Limb (tissue), 2 donors: ENCODE measurements at regions not wholly inside any gene's neighbourhood (a gene's known extent, or its start where the extent isn't known, plus 50 kb on each side); places are given as distances from the start of the nearest gene placed in this dataset.

Source experiments
- DNase-seq, 2 donors: peaks; one replicate each; pipeline ENCODE4 v3.0.0-alpha.2; 2016; ENCODE audit errors: extremely low spot score in 2 of 2

DNA sequence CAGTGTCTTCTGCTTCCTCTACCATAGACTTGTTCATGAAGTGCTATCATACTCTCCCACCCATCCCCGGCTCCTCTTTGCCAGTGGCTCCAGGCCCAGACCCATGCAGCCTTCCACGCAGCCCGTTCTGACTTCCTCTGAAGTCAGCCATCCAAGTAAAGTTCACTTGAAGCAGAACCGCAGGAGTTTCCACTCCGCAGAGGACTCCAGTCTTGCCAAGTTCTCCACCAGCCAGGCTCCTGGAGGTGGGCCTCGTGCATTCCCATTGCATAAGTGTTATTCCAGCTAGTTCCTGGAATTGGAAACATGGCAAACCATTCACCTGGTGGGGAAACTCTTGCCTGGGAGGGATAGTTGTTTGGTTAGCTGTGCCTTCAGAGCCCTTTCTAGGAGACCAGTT is 185.1 kb downstream of the PLPP3 start:
- peak in 1 of 2 donors; percentile 49 for DNase-seq

DNA sequence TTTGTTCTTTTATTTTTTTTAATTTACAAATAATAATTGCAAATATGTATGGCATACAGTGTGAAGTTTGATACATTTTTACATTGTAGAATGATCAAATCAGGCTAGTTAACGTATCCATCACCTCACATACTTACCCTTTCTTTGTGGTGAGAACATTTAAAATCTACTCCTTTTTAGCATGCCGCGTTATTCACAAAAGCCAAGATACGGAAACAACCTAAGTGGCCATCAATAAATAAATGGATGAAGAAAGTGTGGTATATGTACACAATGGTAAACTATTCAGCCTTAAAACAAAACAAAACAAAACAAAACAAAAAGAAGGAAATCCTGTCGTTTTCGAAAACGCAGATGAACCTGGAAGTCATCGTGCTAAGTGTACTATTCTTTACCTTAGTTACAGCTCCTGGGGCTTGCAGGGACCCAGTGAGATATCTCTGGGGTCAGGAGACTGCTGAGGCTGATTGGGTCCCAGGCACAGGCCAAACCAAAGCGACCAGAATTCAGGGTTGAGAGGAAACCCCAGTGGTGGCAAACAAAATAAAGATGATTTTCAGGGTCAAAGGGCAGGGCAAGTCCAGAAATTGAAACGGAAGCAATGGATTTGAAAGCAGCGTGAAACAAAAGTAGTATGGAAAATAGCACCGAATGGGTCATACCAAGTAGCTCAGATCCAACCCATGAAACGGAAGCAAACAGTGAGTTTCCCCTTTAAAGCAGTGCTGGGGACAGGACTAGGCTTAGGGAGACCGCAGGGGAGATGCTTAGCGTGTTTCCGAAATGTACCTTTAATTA is 188.2 kb downstream of the PLPP3 start:
- no peak for DNase-seq

DNA sequence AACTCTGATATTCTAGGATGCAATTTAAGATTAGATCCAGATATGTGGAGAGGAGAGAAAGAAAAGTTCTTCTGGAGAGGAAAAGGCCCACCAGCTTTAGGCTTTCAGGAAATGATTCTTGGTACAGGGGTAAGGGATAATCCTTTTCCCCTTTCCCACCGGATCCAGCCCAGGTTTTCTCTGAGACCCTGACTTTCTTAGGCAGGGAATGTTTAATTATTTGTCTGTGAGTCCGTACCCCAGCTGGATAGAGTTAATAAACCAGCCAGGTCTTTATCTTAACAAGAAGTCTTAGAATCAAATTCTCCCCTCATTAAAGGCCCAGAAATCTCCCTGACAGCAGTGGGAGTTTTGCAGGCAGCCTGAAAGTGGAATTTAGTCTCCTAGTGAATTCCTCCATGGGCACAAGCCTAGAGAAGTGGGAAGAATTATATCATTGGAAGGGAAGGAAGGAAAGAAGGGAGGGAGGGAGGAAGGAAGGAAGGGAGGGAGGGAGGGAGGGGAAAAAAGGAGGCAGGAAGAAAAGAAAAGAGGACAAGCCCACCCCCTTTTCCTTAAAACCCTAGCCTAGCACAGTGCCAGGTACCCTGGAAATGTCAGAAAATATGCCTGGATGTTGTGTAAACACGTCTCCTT is 189.0 kb downstream of the PLPP3 start:
- DNase-seq = no peak

DNA sequence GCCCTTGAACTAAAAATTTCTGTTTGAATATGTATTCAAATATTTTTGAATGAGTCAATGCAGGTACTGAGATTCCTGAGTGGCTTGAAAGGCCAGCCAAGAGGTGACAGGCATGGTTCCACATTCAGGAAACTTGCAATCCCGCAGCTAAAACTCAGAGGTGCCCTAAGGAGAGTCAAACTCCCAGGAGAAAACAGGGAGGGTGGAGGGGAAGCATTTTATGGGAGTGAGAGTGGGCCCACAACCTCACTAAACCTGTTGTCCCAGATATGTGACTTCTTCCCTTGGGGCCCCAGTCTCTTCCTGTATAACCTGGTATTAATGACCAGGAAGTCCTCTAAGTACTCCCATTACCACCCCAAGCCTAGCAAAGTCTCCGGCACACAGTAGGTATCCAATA is 189.6 kb downstream of the PLPP3 start:
- no peak for DNase-seq

DNA sequence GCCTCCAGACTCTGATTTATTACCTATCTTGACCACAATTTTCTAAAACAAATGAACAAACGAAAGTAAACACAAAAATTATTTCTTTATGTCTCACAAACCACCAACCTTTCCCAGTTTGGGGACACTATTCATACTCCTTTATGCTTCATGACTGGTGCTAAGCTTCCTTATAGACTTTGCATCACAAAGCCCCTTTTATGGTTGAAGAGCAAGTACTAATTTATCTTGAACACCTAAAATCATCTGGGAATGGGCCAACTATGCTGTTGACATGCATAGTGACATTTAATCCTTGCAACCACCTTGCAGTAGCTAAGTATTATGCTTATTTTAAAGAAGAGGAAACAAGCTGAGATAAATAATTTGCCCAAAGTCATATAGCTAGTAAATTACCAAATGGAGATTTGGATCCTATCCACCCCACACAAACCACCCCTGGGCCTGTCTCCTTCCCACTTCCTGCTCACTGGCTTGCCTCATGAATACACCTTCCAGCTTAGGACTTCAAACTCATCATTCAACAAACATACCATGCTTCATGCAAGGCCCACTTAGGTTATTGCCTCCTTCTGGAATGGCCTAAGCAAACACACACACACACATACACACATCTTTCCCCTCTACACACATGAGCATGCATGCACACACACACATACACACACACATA is 192.2 kb downstream of the PLPP3 start:
- no peak for DNase-seq

DNA sequence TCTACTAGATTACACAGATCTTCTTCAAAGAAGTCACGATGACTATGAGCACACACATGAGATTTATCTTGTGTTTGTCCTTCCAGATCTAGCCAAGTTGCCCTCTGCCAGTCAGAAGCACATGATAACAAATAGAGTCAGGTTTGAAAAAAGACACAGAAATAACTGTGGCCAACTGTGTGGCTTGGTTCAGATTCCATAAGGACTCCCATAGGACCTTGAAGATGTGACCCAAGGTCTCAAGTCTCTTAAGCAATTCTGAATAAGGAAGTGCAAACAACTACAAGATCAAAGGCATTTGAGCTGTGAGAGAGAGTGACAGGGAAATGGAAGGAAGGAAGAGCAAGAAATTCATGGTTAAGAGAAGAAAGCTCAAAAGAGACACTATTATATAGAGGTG is 194.0 kb downstream of the PLPP3 start:
- no peak for DNase-seq

DNA sequence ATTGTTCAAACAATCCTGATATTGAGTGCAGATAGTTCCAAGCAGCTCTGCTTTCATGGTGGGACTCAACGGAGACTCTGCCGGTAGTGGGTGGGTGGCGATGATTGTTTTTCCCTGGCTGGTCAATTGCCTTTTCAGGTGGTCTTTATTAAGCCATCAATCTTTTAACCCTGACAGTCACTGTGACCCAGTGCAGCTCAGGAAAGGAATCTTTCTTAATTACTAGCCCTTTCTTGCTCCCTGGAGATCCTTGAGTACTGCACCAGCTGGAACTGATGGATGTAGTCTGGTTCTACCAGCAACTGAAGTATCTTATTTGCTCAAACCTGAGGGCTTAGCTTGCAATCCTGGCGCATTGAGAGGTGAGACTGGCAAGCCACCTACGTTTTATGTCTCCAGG is 196.4 kb downstream of the PLPP3 start:
- no peak for DNase-seq

DNA sequence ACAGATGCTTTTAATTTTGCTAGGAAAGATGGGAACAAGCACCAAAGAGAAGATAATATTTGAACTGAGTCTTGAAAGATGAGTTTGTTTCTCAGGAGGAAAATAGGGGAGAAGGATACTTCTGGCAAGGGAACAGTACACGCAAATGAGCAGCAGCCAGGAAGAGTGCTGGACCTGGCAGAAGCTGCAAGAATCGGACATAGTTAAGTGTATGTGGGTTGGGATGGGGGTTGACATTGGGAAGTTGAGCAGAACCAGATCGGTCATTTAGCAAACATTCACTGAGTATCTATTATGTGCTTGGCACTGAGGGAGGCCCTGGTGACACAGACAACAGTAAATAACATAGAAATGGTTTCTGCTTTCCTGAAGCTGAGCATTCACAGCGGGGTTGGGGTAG is 198.8 kb downstream of the PLPP3 start:
- DNase-seq = no peak

DNA sequence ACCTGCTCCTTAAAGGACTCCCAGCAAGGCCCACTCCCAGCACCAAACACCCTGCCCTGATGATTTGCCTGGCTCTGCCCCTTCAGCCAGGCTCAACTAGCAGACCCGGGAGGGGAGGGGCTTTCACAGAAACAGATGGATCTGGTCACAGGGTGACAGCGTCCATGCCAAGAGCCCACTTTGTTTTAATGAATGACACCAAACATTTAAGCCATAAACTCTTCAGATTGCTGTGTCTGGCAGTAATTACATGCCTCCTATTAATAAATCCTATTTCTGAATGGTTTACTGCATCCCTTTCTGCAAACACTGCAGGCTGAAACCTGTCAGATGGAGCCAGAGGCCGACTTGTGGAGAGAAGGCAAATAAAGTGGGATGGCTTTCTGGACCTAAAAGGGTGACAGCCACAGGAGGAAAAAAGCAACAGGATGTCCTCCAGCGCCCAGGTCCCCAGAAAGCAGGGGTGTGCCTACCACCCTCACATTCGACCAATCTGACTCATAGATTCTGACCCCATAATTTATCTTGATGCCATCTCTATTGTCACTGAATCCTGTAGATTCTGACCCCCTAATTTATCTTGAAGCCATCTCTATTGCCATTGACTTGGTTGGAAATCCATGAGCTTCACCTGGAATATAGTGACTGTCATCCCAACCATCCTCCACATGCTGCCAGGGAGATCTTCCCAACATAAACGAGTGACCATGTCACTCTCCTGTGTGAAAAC is 200.9 kb downstream of the PLPP3 start:
- DNase-seq = no peak

DNA sequence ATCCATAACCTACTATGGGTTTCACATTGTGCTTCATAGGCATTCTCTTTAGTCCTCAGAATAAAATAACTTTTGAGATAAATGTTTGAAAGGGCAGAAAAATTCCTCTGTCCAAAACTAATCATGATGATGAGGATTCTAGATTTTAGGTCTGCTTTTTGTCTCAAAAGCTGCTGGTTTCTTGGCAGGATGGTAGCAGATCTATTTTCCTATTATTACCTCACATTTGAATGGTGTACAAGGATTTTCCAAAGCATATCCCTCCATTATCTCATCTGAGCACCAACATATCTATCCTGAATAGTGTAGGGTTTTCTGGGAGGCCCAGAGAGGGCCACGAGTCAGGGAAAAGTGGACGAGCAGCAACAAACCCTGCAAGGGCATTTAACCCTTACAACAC is 201.9 kb downstream of the PLPP3 start:
- DNase-seq = peak in 1 of 2 donors; percentile 35

DNA sequence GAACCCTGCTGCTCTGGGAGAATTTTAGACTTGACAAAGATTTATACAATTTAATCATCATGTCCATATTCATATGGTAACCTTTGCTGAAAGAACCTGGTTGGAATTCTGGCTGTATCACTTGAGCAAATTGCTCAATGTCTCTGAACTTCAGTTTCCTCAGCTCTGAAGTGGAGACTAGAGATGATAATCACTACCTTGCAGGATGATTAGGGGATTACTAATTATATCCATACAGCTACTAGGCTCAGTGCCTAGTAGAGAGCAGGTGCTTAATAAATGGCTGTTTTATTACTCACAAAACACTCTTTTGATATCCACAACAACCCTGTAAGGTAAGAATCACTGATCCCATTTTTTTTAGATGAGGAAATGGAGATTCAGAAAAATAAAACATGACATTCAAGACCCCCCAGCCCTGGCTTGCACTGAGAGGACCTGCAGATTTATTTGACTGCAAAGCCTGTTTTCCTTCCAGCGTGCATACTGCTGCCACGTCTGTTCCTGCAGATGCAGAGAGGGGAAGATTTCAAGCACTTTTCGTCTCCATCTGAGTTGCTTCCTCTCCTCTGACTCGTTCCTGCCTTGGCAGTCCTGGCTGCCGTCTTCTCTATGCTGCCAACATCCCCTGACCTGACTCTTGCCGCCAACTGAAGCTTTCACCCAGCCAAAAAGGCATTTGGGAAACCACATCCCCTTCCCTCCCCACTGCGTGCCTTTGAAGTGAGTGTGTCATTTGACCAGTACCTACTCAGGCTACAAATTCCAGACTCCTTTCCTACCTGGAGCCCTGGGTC is 203.0 kb downstream of the PLPP3 start:
- peak; percentile 61 to 62 for DNase-seq

DNA sequence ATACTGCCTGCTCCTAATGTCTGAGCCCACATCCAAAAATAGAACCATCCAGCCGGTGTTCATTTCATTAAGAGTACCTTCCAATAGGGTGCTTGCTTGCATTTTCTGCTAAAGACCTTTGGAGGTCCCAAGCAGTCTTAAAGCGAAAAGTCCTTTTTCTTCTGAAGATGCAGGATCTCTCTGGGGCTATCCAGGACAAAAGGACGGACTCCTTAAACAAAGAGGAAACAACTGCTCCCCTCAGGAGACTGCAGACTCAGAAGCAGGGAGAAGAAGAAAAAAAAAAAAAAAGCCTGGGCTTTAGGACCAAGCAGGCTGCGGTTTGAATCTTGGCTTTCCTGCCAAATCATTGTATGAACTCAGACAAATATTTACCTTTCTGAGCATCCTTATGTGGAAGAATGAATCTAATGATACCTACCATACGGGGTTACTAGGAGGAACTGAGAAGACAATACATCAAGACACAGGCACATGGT is 204.0 kb downstream of the PLPP3 start:
- no peak for DNase-seq

DNA sequence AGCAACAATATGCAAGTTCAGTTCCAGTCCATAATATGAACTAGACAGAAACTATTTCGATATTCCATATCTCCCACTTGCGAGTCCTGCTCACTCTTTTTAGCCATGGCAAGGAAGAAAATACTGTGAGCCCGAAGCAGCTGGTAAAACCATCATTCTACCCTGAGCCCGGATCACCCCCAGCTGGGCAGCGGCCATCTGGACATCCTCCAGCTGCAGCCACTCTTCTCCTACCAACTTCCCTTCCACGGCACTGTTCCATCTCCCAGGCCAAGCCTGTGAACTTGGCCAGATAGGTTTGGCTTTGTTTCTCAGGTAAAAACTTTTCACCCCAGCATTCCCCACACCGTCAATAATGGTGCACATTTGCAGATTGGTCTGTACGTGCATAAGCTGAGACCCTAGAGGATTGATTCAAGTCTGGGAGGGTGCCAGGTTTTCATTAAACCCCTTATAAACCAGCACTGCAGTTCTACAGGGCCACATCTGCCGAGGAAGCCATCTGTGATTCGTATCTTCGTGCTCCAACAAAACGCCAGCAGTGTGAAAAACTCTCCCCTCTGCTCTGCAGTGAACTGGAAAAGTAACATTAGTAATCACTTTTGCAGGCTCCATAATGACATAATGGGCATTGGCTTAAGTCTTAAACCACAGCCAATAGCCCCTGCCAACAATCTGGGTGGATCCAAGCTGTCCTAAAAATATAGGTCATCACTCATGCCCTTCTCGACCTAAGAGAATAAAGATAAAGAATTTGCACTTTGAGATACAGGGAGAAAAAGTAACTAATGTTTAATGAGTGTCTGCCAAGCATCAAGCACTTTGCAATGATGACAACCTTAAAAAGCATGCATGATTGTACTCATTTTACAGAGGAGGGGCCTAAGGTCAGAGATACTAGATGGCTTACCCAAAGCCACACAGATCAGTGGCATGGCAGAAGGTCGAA is 205.1 kb downstream of the PLPP3 start:
- DNase-seq = peak; percentile 68 to 82

DNA sequence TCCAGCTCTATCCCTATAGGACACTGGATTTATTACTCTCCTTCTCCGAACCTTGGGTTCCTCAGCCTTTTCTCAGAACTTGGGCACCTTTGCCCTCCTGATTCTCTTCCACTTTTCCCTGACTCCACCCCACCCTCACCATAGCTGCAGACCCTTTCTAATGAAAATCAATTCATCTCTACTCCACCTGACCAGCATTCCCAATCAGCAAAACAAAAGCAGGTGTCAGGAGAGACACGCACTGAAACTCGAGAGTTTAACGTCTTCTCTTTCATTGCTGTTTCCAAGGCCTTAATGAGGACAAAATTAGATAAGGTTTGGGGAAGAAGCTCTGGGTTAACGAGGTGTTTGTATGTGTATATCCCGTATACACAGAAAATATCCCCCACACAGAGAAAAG is 208.8 kb downstream of the PLPP3 start:
- no peak for DNase-seq

DNA sequence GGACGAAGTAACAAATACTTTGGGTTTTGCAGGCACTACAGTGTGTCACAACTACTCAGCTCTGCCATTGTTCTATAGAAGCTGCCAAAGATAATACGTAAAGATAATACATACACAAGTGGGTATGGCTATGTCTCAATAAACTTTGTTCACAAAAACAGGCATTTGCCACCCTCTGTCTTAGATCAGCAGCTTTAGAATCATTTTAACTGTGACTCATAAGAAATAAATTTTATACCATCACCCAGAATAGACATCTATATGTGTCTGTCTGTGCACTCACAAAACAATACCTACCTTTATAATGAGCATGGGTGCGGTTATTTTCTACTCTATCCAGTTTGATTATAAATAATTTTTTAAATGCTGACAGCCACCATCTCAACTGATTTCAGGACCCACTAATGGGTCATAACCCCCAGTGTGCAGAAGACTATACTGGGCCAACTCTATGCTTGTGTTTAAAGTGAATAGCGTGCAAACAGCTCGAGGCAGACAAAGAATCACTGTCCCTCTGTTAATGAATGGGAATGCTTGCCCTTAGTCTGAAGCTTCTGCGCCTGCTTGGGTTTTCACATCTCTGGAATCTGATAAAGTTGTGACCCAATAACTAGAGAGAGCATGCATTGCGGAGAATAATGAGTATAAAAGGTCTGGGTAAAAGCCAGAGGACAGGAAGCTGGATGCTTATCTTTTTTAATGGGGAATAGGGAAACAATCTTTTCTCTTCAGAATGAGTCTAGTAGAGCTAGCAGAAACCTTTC is 216.2 kb downstream of the PLPP3 start:
- no peak for DNase-seq

DNA sequence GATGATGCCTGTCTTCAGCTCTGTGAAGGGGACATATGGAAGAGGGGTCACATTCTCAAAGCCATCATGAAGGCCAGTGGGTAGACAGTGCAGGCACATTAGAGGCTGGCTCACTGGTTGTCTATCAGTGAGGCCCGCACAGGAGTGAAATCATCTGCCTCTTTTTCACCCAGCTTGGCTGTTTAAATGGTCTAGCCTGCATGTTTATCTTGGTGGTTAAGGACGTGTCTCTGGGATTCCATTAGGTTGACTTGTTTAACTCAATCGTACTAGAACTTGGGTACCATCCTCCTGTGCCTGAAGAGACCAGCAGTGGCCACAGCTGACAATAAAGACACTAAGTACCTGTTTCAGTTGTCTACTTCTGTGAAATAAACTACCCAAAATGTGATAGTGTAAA is 219.3 kb downstream of the PLPP3 start:
- DNase-seq = no peak

DNA sequence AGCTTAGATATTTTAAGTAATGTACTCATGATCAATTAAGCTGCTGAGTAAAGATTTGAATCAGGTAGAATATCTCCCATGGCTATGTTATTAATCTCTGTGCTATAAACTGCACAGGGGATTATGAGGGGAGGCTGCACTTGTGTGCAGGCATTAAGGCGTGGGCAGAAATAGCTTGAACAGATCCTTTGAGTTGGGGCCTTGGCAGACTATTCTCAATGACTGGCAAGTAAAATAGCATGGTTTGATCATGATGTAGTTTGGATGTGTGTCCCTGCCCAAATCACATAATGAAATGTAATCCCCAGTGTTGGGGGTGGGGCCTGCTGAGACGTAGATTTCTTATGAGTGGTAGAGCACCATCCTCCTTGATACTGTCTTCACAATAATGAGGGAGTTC is 220.3 kb downstream of the PLPP3 start:
- DNase-seq = peak in 1 of 2 donors; percentile 33

DNA sequence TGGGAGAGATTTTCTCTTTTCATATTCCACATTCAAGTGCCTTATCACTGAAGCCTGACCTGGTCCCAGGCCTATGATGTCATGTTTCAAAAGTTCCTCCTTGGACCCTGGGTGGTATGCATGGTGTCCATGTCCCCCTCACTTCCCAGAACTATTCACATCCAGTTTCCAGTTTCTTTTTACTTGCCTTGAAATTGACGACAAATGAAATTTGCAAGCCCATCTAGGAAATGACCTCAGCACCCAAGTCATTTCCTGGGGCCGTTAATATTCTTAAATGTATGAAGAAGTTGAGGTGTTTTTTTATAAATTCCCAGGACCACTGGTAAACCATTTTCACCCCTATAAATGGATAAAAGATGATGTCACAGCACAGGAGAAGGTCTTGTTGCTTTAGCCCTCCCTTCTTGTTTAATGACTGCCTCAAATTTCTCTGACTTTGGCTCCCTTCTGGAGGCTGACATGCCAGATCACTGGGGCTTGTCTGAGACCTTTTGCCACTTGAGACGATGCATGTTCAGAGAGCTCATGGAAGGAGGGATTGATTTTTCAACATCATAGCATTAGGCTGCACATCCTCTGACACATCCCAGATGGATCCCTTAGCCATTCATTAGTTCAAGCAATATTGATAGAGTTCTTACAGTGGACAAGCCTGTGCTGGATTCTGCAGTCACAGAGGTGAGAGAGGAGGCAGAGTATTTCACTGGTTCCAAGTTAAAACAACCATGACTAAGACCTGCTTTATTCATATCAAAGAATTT is 221.3 kb downstream of the PLPP3 start:
- DNase-seq = no peak
